ENCODE measurements at regions not wholly inside any gene's neighbourhood (a gene's known extent, or its start where the extent isn't known, plus 50 kb on each side); places are given as distances from the start of the nearest gene placed in this dataset.

GRCh38 chr3:174737966-174738365 lies 121.2 kb upstream of the NAALADL2 start:
- Histone ChIP-seq H3K36me3 (ENCODE audit: control insufficient read depth, insufficient read depth, low read length) (no peaks in the 10 kb centered on the region), H3K9me3 (ENCODE audit: control insufficient read depth, low read length) (no peaks in the 10 kb centered on the region), H3K4me3 (ENCODE audit: insufficient read depth, low read depth, low read length) (no peak overlapping the region), H3K4me1 (ENCODE audit: control insufficient read depth, insufficient read depth, low read length) (peaks cover 5% of the 10 kb centered on the region), H3K27me3 (ENCODE audit: control insufficient read depth, insufficient read depth, low read length, poor library complexity, severe bottlenecking) (no peaks in the 10 kb centered on the region), H3K27ac (ENCODE audit: insufficient read depth, low read depth, low read length, poor library complexity, severe bottlenecking) (no peak overlapping the region)
- WGBS, 2 experiments = 96 to 100% methylated on average over 3 of the region's 3 CpGs

GRCh38 chr3:174749143-174749542 lies 110.0 kb upstream of the NAALADL2 start:
- H3K9me3 ChIP-seq (ENCODE audit: control insufficient read depth, low read length) = no peaks in the 10 kb centered on the region
- H3K36me3 ChIP-seq (ENCODE audit: control insufficient read depth, insufficient read depth, low read length) = no peaks in the 10 kb centered on the region
- no peaks in the 10 kb centered on the region for H3K4me1 ChIP-seq (ENCODE audit: control insufficient read depth, insufficient read depth, low read length)
- no peak overlapping the region for H3K4me3 ChIP-seq (ENCODE audit: insufficient read depth, low read depth, low read length)
- H3K27me3 ChIP-seq (ENCODE audit: control insufficient read depth, insufficient read depth, low read length, poor library complexity, severe bottlenecking) = no peaks in the 10 kb centered on the region
- no peak overlapping the region for H3K27ac ChIP-seq (ENCODE audit: insufficient read depth, low read depth, low read length, poor library complexity, severe bottlenecking)
- 90 to 100% methylated on average over 2 of the region's 2 CpGs for WGBS, 2 experiments

- no peaks in the 10 kb centered on the region for H3K9me3 ChIP-seq (ENCODE audit: control insufficient read depth, low read length)
- 89 to 93% methylated on average over 5 to 6 of the region's 6 CpGs for WGBS, 2 experiments
- H3K4me3 ChIP-seq (ENCODE audit: insufficient read depth, low read depth, low read length) = no peak overlapping the region
- no peak overlapping the region for H3K27ac ChIP-seq (ENCODE audit: insufficient read depth, low read depth, low read length, poor library complexity, severe bottlenecking)
- H3K27me3 ChIP-seq (ENCODE audit: control insufficient read depth, insufficient read depth, low read length, poor library complexity, severe bottlenecking) = no peaks in the 10 kb centered on the region
- no peaks in the 10 kb centered on the region for H3K36me3 ChIP-seq (ENCODE audit: control insufficient read depth, insufficient read depth, low read length)
- H3K4me1 ChIP-seq (ENCODE audit: control insufficient read depth, insufficient read depth, low read length) = no peaks in the 10 kb centered on the region
Measured at GRCh38 chr3:174755833-174756829, 103.0 kb upstream of the NAALADL2 start.

GRCh38 chr3:174758943-174759342 lies 100.2 kb upstream of the NAALADL2 start:
- H3K36me3 ChIP-seq (ENCODE audit: control insufficient read depth, insufficient read depth, low read length) = no peaks in the 10 kb centered on the region

GRCh38 chr3:174767406-174767805 lies 91.7 kb upstream of the NAALADL2 start:
- Histone ChIP-seq H3K4me3 (ENCODE audit: insufficient read depth, low read depth, low read length) (no peak overlapping the region), H3K27ac (ENCODE audit: insufficient read depth, low read depth, low read length, poor library complexity, severe bottlenecking) (no peak overlapping the region), H3K4me1 (ENCODE audit: control insufficient read depth, insufficient read depth, low read length) (no peaks in the 10 kb centered on the region), H3K36me3 (ENCODE audit: control insufficient read depth, insufficient read depth, low read length) (no peaks in the 10 kb centered on the region), H3K27me3 (ENCODE audit: control insufficient read depth, insufficient read depth, low read length, poor library complexity, severe bottlenecking) (no peaks in the 10 kb centered on the region), H3K9me3 (ENCODE audit: control insufficient read depth, low read length) (no peaks in the 10 kb centered on the region)
- 86 to 87% methylated on average over 5 of the region's 5 CpGs for WGBS, 2 experiments

More at GRCh38 chr3:174758943-174759342, 100.2 kb upstream of the NAALADL2 start:
- no peaks in the 10 kb centered on the region for H3K9me3 ChIP-seq (ENCODE audit: control insufficient read depth, low read length)
- H3K27me3 ChIP-seq (ENCODE audit: control insufficient read depth, insufficient read depth, low read length, poor library complexity, severe bottlenecking) = no peaks in the 10 kb centered on the region
- no peak overlapping the region for H3K4me3 ChIP-seq (ENCODE audit: insufficient read depth, low read depth, low read length)
- H3K4me1 ChIP-seq (ENCODE audit: control insufficient read depth, insufficient read depth, low read length) = no peaks in the 10 kb centered on the region
- no peak overlapping the region for H3K27ac ChIP-seq (ENCODE audit: insufficient read depth, low read depth, low read length, poor library complexity, severe bottlenecking)

- Histone ChIP-seq H3K9me3 (ENCODE audit: control insufficient read depth, low read length) (no peaks in the 10 kb centered on the region), H3K27me3 (ENCODE audit: control insufficient read depth, insufficient read depth, low read length, poor library complexity, severe bottlenecking) (no peaks in the 10 kb centered on the region), H3K4me3 (ENCODE audit: insufficient read depth, low read depth, low read length) (no peak overlapping the region), H3K4me1 (ENCODE audit: control insufficient read depth, insufficient read depth, low read length) (no peaks in the 10 kb centered on the region), H3K27ac (ENCODE audit: insufficient read depth, low read depth, low read length, poor library complexity, severe bottlenecking) (no peak overlapping the region), H3K36me3 (ENCODE audit: control insufficient read depth, insufficient read depth, low read length) (no peaks in the 10 kb centered on the region)
- 94 to 96% methylated on average over 4 to 5 of the region's 5 CpGs for WGBS, 2 experiments
Measured at GRCh38 chr3:174767853-174768382, 91.2 kb upstream of the NAALADL2 start.

- no peaks in the 10 kb centered on the region for H3K27me3 ChIP-seq (ENCODE audit: control insufficient read depth, insufficient read depth, low read length, poor library complexity, severe bottlenecking)
- no peak overlapping the region for H3K4me3 ChIP-seq (ENCODE audit: insufficient read depth, low read depth, low read length)
- H3K27ac ChIP-seq (ENCODE audit: insufficient read depth, low read depth, low read length, poor library complexity, severe bottlenecking) = no peak overlapping the region
- WGBS, 2 experiments = 100% methylated on average over 1 of the region's 2 CpGs
- no peaks in the 10 kb centered on the region for H3K4me1 ChIP-seq (ENCODE audit: control insufficient read depth, insufficient read depth, low read length)
- no peaks in the 10 kb centered on the region for H3K9me3 ChIP-seq (ENCODE audit: control insufficient read depth, low read length)
- H3K36me3 ChIP-seq (ENCODE audit: control insufficient read depth, insufficient read depth, low read length) = no peaks in the 10 kb centered on the region
Measured at GRCh38 chr3:174769171-174769570, 90.0 kb upstream of the NAALADL2 start.

- H3K4me3 ChIP-seq (ENCODE audit: insufficient read depth, low read depth, low read length) = no peak overlapping the region
- WGBS, 2 experiments = 98% methylated on average over 3 of the region's 3 CpGs
- no peaks in the 10 kb centered on the region for H3K27me3 ChIP-seq (ENCODE audit: control insufficient read depth, insufficient read depth, low read length, poor library complexity, severe bottlenecking)
- H3K27ac ChIP-seq (ENCODE audit: insufficient read depth, low read depth, low read length, poor library complexity, severe bottlenecking) = no peak overlapping the region
- H3K36me3 ChIP-seq (ENCODE audit: control insufficient read depth, insufficient read depth, low read length) = no peaks in the 10 kb centered on the region
- no peaks in the 10 kb centered on the region for H3K4me1 ChIP-seq (ENCODE audit: control insufficient read depth, insufficient read depth, low read length)
- no peaks in the 10 kb centered on the region for H3K9me3 ChIP-seq (ENCODE audit: control insufficient read depth, low read length)
Measured at GRCh38 chr3:174775603-174776002, 83.5 kb upstream of the NAALADL2 start.

GRCh38 chr3:174776123-174776522 lies 83.0 kb upstream of the NAALADL2 start:
- H3K27me3 ChIP-seq (ENCODE audit: control insufficient read depth, insufficient read depth, low read length, poor library complexity, severe bottlenecking) = no peaks in the 10 kb centered on the region
- 97 to 98% methylated on average over 4 of the region's 4 CpGs for WGBS, 2 experiments
- no peaks in the 10 kb centered on the region for H3K4me1 ChIP-seq (ENCODE audit: control insufficient read depth, insufficient read depth, low read length)
- H3K9me3 ChIP-seq (ENCODE audit: control insufficient read depth, low read length) = no peaks in the 10 kb centered on the region
- H3K36me3 ChIP-seq (ENCODE audit: control insufficient read depth, insufficient read depth, low read length) = no peaks in the 10 kb centered on the region
- H3K4me3 ChIP-seq (ENCODE audit: insufficient read depth, low read depth, low read length) = no peak overlapping the region
- H3K27ac ChIP-seq (ENCODE audit: insufficient read depth, low read depth, low read length, poor library complexity, severe bottlenecking) = no peak overlapping the region

GRCh38 chr3:174776636-174777035 lies 82.5 kb upstream of the NAALADL2 start:
- H3K9me3 ChIP-seq (ENCODE audit: control insufficient read depth, low read length) = no peaks in the 10 kb centered on the region
- H3K36me3 ChIP-seq (ENCODE audit: control insufficient read depth, insufficient read depth, low read length) = no peaks in the 10 kb centered on the region
- H3K27me3 ChIP-seq (ENCODE audit: control insufficient read depth, insufficient read depth, low read length, poor library complexity, severe bottlenecking) = no peaks in the 10 kb centered on the region
- WGBS, 2 experiments = 100% methylated on average over 2 of the region's 2 CpGs; no CpG with 5 or more reads in 1 of the 2 experiments
- no peak overlapping the region for H3K4me3 ChIP-seq (ENCODE audit: insufficient read depth, low read depth, low read length)
- no peak overlapping the region for H3K27ac ChIP-seq (ENCODE audit: insufficient read depth, low read depth, low read length, poor library complexity, severe bottlenecking)
- no peaks in the 10 kb centered on the region for H3K4me1 ChIP-seq (ENCODE audit: control insufficient read depth, insufficient read depth, low read length)
